AG08396 (cell line): ENCODE measurements at regions not wholly inside any gene's neighbourhood (a gene's known extent, or its start where the extent isn't known, plus 50 kb on each side); places are given as distances from the start of the nearest gene placed in this dataset.

Source experiments
- DNase-seq: peaks from one replicate; pipeline ENCODE4 v3.0.0; 2012; ENCODE audit warnings: low spot score, mixed read lengths

DNA sequence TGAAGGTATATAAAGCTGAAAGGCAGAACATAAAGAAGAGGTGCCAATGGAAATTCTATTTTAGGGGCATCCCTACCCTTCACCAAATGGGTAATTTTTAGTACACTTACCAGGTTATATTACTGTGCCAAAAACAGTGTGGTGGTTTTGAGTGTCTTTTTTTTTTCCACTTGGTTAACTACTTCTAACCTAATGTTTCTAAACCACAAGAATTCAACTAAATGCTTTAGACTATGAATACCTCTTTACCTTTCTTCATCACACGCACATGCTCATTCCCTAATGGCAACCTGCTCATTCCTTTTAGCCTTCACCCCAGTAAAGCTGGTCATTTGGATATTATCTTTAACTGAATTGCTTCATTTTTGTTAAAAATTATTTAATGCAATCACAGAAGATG lies 215.6 kb downstream of the PIK3R1 start:
- DNase-seq, result no peak

DNA sequence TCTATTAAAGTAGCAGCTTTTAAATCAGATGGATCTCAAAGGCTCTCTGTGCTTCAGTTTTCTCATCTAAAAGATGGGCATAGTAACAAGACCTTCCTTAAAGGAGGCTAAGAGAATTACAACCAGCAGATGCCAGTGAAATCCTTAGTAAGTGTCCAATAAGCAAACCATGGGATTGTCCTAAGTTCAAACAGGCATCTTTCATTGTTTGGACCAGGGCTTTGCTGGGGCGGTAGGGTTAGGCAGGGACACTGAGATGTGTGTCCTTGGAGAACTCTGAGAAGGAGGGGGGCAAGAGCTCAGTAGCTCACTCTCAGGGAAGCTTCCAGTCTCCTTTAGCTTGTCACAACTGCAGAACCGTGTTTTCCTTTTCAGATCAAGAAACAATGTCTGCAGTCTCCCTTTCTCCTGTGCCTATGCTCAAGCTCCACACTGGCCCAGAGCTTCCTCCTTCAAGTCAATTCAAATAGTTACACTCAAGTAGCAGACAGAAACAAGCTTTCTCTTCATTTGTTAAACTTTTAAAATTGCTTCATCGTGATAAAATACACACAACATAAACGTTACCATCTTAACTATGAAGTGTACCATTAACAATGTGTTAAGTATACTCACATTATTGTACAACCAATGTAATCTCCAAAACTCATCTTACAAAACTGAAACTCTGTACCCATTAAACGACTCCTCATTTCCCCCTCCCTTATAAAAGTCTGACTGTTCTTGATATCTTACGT lies 216.2 kb downstream of the PIK3R1 start:
- DNase-seq, result no peak

DNA sequence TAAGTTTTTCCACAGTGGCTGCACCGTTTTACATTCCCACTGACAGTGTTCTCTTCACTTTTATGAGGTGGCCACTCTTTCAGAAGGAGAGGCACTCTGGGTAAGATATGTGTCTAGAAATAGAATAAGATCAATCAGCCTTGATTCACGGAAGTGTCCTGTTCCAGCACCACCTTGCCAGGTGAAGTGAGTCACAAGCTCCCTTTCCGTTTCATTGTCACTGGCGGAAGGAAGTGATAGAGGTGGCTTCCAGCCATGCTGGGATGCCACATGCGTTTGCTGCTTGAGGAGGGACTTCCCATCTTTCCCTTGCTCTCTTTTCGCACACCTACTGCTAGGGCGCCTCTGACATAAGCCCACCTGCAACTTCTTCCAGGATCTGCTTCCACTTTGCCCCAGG lies 217.1 kb downstream of the PIK3R1 start:
- DNase-seq, result no peak

DNA sequence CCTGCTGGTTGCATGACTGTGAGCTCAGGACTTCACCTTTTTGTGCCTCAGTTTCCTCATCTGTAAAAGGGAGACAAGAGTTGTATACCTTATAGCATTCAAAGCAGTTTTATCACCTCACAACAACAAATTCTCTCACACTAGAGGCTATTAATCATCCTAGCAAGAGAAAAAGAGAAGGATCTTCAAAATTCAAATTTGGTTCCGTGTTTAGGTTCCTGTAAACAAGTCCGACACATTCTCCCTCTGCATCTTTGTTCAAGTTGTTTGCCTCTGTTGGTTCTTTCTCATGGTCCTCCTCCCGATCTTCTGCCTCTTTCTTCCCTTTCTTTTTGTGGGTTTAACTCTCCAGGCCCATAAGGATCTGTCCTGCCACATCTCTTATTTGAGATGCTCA lies 218.0 kb downstream of the PIK3R1 start:
- DNase-seq, result no peak

DNA sequence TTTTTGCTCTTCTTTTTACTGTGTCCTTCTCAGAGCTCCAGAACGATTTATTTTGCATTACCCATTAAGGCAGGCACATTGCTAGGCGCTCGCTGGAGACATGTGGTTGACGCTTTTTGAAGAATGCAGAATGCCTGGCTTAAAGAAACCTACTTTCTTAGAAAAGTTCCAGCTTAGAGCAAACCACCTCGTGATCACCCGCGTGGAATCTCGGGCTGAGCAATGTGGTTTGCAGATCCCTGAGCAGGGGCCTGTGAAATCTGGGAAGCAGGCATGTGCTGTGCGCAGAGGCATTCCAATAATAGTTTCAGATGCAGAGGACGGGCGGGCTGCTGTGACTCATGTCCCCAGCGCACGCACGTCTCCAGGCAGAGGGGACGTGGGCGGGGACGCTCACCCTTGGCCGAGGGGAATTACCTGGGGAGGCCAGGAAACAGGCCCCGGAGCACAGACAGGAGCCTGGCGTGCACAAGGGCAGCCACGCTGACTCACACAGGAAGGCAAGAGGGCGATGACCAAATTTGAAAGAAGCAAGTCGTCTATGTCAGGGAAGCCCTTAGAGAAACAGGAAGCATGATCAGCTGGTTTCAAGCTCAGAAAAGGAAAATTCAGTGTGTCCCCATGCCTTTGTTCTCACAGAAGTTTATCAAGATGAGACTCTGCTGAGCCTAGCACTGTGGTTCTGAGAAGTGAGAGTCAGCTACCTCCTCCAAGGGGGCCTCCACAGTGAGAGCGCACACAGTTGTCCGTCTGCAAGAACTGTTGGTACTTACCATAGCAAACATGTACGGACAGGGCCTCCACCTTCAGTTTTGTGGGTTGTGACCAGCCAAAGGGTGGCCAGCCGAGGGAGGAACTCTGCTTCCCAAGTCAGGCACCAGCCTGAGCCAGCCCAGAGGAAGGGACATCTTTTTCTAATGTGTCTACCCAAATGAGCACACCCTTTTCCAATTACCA lies 218.6 kb downstream of the PIK3R1 start:
- DNase-seq, result peak; percentile 78

DNA sequence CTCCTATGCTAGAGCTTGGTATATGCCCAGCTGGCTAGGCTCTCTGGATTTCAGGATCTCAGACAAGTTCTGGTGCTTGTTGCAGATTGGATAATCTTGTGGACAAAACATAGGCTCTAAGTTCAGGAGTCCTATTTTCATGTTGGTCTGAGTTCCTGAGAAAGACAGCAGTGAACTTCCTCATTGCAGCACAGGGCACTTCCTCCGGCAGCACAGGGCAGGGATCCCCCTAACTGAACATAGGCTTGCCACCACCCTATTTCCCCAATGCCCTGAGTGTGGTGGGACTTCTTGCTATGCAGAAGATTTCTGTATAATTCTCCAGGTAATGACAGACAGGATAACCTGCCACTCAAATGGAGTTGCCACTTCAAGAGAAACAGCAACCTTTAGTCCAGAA lies 220.1 kb downstream of the PIK3R1 start:
- no peak for DNase-seq

DNA sequence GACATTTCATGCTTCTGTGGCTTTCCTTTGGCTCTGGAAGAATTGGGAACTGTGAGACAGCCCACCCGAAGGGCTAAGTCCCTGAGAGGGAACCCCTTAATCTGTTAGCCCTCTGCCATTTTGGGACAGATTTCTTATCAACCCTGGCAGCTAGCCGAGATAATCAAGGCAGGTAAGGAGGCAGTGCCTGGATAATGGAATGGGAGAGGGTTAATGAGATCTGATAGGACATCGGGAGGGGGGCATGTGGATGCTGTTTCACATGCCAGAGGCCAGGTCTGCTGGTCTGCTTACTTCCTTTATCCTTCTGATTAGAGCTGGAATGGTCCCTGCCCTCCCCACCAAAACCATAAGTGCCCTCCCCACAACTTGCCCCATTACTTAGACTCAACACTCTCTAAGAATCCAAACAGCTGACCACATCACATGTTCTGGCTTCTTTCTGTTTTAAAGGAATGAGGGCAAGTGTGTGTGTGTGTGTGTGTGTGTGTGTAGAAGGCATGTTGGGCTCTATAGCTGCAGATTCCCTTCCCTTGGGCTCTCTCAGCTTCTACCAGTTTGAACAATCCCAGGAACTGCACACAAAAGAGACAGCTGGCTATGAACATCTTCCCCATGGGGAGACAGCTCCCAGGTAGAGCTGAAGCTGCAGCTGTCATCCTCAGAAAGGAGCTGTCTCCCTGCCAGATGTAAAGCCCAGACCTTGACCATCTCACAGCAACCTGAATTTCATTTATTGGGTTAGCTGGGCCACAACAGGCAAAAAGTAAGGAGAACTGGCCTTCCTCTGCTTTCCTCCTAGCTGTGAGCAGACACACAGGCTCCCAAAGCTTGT lies 221.3 kb downstream of the PIK3R1 start:
- DNase-seq, result no peak

DNA sequence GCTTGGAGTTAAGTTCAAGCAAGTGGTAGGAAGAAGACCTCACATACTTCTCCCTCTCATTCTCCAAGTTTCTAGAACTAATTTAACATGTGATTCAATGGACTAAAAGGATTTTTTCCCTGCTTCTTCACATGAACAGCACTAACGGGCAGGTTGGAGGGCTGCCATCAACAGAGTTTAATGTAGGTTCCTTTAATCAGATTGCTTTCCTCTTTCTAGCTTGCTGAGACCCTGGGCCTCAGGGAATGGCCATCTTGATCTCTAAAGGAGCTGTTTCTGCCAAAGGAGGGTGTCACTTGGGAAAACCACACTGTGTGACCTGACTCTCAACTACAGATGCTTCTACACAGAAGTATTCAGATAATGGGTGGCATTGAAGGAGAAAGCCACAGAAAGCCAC lies 223.3 kb downstream of the PIK3R1 start:
- no peak for DNase-seq

DNA sequence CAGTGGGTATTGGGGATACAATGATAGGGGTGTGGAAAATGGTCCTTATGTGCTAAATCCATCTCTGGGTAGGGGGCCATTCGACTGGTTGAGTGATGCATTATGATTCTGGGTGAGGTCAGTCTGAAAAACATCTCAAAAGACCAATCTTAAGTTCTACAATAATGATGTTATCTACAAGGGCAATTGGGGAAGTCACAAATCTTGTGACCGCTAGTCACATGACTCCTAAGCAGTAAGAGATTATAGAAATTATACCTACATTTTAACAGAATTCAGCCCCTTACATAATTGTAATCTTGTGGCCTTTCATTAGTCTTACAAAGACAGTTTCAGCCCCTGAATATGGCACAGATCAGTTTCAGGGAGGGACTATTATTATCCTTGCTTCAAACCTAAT lies 224.7 kb downstream of the PIK3R1 start:
- DNase-seq, result no peak

DNA sequence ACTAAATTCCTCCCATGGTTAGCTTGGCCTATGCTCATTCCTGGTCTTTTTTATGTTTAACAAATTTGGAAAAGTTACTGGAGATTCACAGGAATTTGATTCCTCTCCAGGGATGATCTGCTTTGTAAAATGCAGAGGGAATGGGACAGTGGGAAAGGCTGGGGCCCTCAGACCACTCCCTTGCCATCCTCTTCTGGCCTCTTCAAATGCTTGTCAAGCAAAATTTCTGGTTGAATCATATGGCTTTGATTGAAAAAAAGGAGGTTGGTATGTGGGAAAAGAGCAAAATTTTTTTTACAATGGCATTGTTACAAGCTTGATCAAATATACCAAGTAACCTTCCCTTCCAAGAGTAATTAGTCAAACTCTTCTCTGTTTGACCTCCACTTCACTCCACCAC lies 225.1 kb downstream of the PIK3R1 start:
- DNase-seq, result no peak

DNA sequence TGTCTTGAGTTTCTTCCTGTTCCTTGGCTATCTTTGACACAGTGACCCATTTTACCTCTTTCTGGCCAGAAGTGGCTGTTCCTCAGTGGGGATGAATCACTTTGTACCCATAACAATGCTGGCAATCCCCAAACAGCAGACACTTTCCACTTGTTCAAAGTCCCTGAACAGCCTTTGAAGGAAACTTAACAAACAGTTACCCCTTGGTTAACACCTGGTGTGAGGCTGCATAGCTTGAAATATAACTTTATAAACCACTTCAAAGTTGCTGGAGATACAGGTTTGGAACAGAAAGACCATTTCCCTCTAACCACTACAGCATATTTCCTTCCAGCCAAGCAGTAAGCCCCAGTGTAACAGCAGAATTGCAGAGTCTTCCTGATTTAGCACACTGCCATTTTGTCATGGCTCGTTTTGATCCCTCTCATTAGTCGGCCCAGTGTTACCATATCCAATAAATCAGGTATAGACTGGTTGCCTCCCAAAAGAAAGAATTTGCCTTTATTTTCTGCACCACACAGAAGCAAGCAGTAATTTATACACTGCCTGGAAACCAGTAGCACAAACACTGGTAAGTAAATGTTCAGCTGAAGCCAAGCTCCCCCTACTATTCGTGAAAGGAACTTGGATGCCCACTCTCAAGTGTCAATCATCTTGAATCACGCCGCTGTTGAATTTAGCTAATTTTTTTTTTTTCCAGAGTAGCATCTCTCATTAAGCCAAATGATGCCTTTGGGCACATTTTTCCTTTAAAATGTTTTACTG lies 225.9 kb downstream of the PIK3R1 start:
- DNase-seq, result no peak

DNA sequence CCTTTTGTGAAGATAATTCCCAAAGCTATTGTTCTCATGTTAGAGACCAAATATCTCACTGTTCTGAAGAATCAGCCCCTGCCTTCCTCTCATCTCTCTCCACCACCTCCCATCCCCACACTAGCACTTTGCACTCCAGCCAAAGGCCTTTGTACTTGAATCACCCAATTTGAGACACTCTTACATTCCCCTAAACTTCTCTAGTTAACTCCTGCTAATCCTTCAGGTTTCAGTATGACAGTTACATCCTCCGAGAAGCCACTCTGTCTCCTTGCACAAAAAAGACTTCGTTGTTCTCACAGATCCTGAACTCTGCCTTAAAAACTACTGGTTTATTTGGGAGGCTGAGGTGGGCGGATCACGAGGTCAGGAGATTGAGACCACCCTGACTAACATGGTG lies 227.5 kb downstream of the PIK3R1 start:
- DNase-seq, result no peak

DNA sequence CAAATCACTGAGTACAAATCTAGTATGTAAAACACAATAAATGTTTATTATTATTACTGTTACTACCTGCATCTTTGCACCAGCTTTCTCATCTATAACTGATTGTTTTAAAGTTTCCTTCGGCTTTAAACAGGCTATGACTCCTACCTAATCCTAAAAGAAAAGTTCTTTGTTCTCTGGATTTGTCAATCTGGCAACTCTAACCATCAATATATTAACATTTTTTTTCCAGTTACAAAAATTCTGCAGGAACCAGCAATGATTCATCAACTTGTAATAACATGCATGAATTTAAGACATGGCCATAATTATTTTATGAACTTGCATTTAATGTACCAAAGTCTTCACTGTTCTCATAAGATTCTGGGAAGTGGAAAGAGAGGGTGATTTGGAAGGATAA lies 228.5 kb downstream of the PIK3R1 start:
- DNase-seq, result no peak

DNA sequence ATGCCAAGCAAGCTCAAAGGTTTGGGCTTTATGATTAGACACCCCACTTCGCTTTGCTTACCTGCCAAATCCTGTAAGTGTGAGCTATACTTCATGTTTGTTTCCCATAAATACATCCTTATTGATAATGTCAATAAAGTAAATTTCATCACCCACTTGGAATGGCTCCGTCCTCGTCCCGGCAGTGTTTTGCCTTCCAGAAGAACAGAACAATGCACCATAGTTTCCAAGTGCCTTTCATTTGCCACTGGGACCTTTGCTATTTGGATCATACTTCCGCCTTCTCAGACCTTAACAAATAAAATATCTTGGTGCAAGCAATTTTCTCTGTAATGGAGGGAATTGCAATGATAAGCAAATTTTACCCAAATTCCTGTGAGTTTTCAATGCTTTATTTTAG lies 229.3 kb downstream of the PIK3R1 start:
- DNase-seq, result no peak

DNA sequence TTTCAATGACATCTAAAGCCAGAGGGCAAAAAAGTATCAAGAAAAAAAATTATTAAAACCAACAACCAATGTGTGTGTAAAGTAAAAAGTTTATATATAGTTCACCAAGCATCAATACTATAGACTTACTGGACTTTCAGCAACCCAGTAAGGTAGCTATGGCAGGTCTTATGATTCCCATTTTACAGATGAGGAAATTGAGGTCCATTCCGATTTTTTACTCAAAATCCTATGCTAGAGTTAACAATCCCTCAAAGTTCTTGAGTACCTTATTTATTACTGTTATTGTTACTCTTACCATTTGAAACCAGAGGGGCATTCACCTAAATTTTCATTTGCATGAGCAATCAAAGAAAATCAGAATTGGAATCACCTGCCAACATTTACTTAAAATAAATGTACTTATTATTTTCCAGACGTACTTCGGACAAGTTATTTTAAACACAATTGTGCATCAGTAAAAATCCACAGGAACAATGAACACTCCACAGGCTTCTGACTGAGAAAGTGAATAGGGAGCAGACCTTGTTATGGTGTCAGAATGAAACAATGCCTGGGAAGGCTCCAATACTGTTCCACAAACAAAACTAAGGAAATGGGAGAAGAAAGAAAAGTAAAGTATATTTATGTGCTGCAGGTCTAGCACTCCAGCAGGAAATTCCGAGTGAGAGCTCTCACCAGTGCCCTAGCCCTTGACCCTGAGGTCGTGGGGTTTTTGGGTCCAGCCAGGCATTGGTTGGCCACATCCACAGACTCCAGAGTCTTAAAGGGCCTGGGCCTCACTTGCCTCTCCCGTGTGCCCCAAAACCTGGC lies 229.9 kb downstream of the PIK3R1 start:
- DNase-seq, result no peak

DNA sequence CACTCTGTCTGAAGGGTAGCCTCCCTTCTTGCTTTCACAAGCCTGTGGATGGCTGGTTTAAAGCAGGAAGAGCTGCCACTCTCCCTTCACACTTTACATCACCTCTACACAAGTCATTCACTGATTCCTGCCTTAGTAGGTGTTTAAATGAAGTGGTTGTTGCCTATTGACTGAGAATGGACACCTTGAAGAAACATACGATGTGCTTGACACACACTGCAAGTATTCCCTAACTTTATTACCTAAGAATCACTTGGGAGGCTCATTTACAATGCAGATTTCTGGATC lies 230.5 kb downstream of the PIK3R1 start:
- no peak for DNase-seq

DNA sequence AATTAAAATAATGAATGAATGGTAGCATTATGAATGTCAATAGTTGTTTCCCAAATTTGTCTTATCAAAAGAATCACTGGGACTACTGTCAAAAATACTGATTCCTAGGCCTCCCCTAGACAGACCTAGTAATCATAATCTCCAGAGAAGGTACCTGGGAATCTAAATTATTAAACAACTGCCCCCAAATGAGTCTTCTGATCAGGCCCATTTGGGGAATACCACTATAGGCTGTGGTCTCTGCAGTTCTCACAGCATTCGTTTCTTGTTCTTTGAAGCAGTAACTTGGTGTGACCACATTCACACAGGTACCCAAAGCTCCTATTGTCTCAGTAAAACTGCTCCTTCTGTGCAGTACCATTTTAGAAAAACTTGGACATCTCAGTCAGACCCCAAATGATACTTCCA lies 230.9 kb downstream of the PIK3R1 start:
- DNase-seq, result no peak

DNA sequence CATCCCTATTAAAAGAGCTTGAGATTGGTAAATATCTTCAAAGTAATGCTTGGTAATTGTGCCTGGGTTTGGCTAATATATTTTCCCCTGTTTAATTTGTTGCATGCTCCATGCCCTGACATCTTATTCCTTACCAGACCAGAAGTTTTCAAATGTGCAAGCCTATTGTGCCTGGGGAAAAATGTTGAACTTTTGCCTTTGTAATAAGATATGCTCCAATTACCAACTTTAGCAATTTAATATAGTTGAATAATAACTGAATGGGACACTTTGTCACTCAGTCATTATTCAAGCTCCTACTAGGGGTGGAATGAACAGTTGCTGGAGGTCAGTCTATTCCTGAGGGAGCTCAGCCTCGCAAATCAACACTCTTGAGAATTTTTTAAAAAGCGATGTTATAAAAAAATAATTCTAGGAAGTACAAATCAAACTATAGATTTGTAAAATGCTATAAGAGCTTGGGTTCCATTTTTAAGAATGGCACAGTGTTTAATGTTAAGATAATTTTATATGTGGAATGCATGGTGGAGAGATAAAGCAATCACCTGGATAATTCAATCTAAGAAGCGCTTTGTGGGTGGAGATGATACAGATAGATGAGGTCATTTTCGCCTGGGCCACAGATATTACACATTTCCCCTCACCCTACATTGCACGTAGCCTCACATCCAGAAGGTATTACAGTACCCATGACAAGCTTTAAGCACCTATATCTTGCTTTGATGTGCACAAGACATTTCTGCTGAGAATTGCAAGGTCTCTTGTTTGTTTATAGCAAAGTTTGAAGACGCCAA lies 231.8 kb downstream of the PIK3R1 start:
- no peak for DNase-seq

DNA sequence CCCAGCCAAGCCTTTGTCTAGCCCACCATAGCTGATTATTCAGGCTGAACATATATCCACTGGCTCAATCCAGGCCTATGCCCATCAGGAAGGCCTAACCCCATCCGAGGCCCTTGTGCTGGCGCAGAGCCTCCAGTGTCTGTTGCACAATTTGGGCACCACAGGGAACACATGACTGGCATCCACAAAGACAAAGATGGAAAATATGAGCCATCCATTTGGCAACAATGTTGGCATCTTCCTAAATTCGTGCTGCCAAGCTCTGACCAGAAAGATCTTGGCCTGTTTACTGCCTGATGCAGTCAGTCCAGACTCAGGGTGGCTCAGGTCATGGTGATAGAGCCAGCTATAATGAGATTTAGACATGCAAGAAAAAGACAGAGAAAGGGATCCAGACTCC lies 233.8 kb downstream of the PIK3R1 start:
- DNase-seq, result no peak

DNA sequence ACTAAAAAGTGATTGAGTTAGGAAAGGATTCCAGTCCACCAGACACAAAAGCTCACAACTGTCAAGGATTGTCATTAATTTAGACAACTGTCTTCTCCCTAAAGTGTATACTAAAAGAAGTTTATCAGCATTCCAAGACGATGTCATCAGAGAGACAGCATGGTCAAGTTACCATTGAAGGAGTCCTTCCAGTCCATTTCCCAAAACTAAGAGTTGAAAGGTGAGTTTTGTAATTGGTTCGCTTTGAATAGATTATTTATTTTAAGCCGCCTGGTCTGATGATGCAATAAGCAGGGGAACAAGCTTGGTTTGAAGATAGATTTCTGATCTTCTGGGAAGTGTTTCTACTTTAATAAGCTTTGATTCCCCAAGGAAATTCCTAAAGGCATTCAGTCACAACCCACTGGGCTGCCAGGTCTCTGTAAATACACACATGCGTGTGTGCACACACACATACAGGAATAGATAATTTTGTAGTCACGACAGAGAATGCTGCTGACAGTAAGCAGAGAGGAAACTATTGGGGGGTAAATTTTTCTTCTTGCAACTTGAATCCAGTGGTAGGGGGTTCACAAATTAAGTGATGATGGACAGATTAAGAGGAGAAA lies 234.8 kb downstream of the PIK3R1 start:
- no peak for DNase-seq
